ENCODE measurements at regions not wholly inside any gene's neighbourhood (a gene's known extent, or its start where the extent isn't known, plus 50 kb on each side); places are given as distances from the start of the nearest gene placed in this dataset.

GRCh38 chr2:35067420-35067819, 1288.2 kb upstream of the CRIM1 start:
- no peak for TF ChIP-seq CTCF (IDR thresholded peaks at IDR 0.05; ENCODE audit: insufficient read depth, low read length, missing control alignments)
- H3K4me3 ChIP-seq (ENCODE audit: low read depth, low read length) = no peak overlapping the region
- ChIA-PET POLR2A (no interaction called here), CTCF (no interaction called here)
- no peak for DNase-seq (ENCODE audit: low read depth, low spot score)

GRCh38 chr2:35063836-35064235, 1291.7 kb upstream of the CRIM1 start:
- no peak overlapping the region for H3K4me3 ChIP-seq (ENCODE audit: low read depth, low read length)
- ChIA-PET POLR2A (no interaction called here), CTCF (no interaction called here)
- no peak for TF ChIP-seq CTCF (IDR thresholded peaks at IDR 0.05; ENCODE audit: insufficient read depth, low read length, missing control alignments)
- no peak for DNase-seq (ENCODE audit: low read depth, low spot score)

GRCh38 chr2:35035883-35036282, 1319.7 kb upstream of the CRIM1 start:
- DNase-seq (ENCODE audit: low read depth, low spot score) = no peak
- ChIA-PET CTCF (no interaction called here), POLR2A (no interaction called here)
- no peak for TF ChIP-seq CTCF (IDR thresholded peaks at IDR 0.05; ENCODE audit: insufficient read depth, low read length, missing control alignments)
- H3K4me3 ChIP-seq (ENCODE audit: low read depth, low read length) = no peak overlapping the region

- CTCF ChIA-PET = no interaction called here
- POLR2A ChIA-PET = no interaction called here
- DNase-seq (ENCODE audit: low read depth, low spot score) = no peak
- no peak overlapping the region for H3K4me3 ChIP-seq (ENCODE audit: low read depth, low read length)
- TF ChIP-seq CTCF (IDR thresholded peaks at IDR 0.05; ENCODE audit: insufficient read depth, low read length, missing control alignments) = no peak
Measured at GRCh38 chr2:35033748-35034147, 1321.8 kb upstream of the CRIM1 start.

GRCh38 chr2:35023545-35023944, 1332.0 kb upstream of the CRIM1 start:
- DNase-seq (ENCODE audit: low read depth, low spot score) = no peak
- CTCF ChIA-PET = no interaction called here
- no peak for TF ChIP-seq CTCF (IDR thresholded peaks at IDR 0.05; ENCODE audit: insufficient read depth, low read length, missing control alignments)
- no peak overlapping the region for H3K4me3 ChIP-seq (ENCODE audit: low read depth, low read length)
- POLR2A ChIA-PET = no interaction called here

- no peak overlapping the region for H3K4me3 ChIP-seq (ENCODE audit: low read depth, low read length)
- CTCF ChIA-PET = no interaction called here
- TF ChIP-seq CTCF (IDR thresholded peaks at IDR 0.05; ENCODE audit: insufficient read depth, low read length, missing control alignments) = no peak
- POLR2A ChIA-PET = no interaction called here
- DNase-seq (ENCODE audit: low read depth, low spot score) = no peak
Measured at GRCh38 chr2:35000453-35000852, 1355.1 kb upstream of the CRIM1 start.

All from AG04449 (cell line).